ENCODE measurements at regions not wholly inside any gene's neighbourhood (a gene's known extent, or its start where the extent isn't known, plus 50 kb on each side); places are given as distances from the start of the nearest gene placed in this dataset.

GRCh38 chr2:56693501-56693900 is 509.7 kb downstream of the CCDC85A start:
- DNase-seq (ENCODE audit: low read depth in 2 of 3, low spot score in 2 of 3), result no peak

DNA sequence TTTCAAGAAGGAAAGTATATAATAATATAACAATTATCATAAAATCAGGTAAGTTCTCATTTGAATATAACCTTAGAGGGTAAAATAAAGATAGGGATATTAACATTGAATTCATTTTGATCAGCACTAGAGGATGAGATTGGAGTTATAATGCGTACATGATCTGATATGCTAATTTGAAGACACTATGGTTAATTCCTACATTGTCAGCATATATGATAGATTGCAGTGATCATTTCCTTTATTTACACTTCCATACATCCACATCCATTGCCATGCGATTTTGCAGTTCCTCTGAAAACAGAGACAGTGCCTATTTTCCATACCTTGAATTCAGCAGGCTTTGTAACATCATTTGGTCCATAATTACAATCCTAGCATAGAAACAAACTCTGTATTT is 519.2 kb downstream of the CCDC85A start:
- DNase-seq (ENCODE audit: low read depth in 2 of 3, low spot score in 2 of 3), result no peak

- no peak for DNase-seq (ENCODE audit: low read depth in 2 of 3, low spot score in 2 of 3)
Observed at GRCh38 chr2:56705713-56706112, 521.9 kb downstream of the CCDC85A start.

- DNase-seq (ENCODE audit: low read depth in 2 of 3, low spot score in 2 of 3), result no peak
Observed at GRCh38 chr2:56707218-56707617, 523.4 kb downstream of the CCDC85A start.

DNA sequence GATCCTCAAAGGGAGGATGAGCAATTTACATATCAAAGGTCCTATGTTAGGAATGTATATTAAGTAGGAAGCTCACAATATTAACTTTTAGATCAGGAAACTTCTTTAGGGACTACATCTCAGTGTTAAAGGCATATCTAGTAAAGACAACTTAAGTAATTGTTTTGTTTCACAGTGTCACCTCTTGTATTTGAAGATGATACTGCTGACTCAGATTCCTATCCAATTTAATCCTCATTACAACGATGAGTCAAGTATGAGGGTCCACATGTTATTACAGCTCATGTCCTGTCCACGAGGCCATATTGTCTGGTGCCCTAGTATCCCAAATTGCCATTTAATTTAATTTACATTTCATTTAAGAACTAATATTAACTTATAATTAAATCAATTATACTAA is 523.9 kb downstream of the CCDC85A start:
- no peak for DNase-seq (ENCODE audit: low read depth in 2 of 3, low spot score in 2 of 3)

DNA sequence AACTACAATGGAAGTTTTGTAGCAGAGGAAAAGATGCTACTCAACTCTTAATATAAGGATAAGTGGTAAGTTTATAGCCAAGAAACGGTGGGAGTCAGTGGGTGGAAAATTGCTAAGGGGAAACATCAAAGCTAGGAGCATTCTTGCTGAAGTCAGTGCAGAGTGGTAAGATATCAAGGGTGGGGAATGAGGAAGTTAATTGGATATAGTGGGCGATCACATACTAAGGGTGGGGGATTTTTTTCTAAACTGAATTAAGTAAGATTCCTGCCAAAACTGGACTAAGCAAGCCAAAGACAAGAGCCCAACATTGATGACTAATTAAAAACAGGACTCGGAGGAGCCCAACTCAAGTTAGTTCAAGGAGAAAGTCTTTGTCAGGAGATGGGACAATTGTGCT is 525.4 kb downstream of the CCDC85A start:
- no peak for DNase-seq (ENCODE audit: low read depth in 2 of 3, low spot score in 2 of 3)

GRCh38 chr2:56713161-56713676 is 529.4 kb downstream of the CCDC85A start:
- DNase-seq (ENCODE audit: low read depth in 2 of 3, low spot score in 2 of 3), result no peak

- no peak for DNase-seq (ENCODE audit: low read depth in 2 of 3, low spot score in 2 of 3)
Observed at GRCh38 chr2:56713978-56714377, 530.2 kb downstream of the CCDC85A start.

- no peak for DNase-seq (ENCODE audit: low read depth in 2 of 3, low spot score in 2 of 3)
Observed at GRCh38 chr2:56714400-56714799, 530.6 kb downstream of the CCDC85A start.

GRCh38 chr2:56715683-56716082 is 531.9 kb downstream of the CCDC85A start:
- no peak for DNase-seq (ENCODE audit: low read depth in 2 of 3, low spot score in 2 of 3)

- no peak for DNase-seq (ENCODE audit: low read depth in 2 of 3, low spot score in 2 of 3)
Observed at GRCh38 chr2:56718413-56718812, 534.6 kb downstream of the CCDC85A start.

DNA sequence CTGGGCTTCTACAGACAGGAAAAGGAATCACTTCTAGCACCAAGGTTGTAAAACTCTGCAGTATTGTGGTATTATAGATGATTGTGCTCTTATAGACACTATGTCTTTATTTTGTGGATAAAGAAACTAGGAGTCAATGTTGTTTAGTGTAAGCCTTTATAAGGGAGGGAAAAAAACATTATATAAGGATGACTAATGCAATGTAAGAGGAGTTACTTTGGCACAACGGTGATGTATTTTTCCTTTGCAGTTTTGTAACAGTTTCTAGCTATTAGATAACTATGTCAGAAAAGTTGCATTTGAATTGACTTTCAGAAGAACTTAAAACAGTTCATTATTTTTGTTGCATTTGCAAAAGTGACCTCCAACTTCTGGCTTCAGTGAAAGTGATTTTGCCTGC is 545.4 kb downstream of the CCDC85A start:
- no peak for DNase-seq (ENCODE audit: low read depth in 2 of 3, low spot score in 2 of 3)

GRCh38 chr2:56732946-56733345 is 549.2 kb downstream of the CCDC85A start:
- DNase-seq (ENCODE audit: low read depth in 2 of 3, low spot score in 2 of 3), result no peak

GRCh38 chr2:56739413-56739812 is 555.6 kb downstream of the CCDC85A start:
- DNase-seq (ENCODE audit: low read depth in 2 of 3, low spot score in 2 of 3), result peak in 1 of 3 donors; percentile 16

GRCh38 chr2:56741601-56742102 is 557.9 kb downstream of the CCDC85A start:
- DNase-seq (ENCODE audit: low read depth in 2 of 3, low spot score in 2 of 3), result no peak

GRCh38 chr2:56743807-56744206 is 560.0 kb downstream of the CCDC85A start:
- DNase-seq (ENCODE audit: low read depth in 2 of 3, low spot score in 2 of 3), result no peak

- DNase-seq (ENCODE audit: low read depth in 2 of 3, low spot score in 2 of 3), result peak in 2 of 3 donors; percentile 16 to 52
Observed at GRCh38 chr2:56749152-56749752, 565.5 kb downstream of the CCDC85A start.

- DNase-seq (ENCODE audit: low read depth in 2 of 3, low spot score in 2 of 3), result no peak
Observed at GRCh38 chr2:56753182-56753581, 569.4 kb downstream of the CCDC85A start.

GRCh38 chr2:56754066-56754615 is 570.4 kb downstream of the CCDC85A start:
- DNase-seq (ENCODE audit: low read depth in 2 of 3, low spot score in 2 of 3), result no peak

DNA sequence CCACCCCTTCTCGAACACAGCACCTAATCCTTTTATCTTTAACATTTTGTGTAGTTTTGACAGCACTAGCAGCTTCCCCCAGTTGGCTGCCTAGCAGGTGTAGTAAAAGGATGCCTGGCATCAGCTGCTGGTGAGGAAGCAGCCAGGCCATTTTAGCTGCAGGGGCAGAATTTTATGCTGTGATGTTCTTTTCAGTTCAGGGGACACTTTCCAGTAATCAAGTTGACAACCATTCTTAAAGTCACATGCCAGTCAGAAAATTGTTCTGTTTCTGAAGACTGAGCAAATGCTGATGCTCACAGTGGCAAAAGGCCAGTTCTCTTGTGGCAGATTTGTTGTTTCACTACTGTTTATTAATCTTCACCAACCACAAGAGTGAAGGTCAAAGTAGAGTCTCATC is 570.8 kb downstream of the CCDC85A start:
- DNase-seq (ENCODE audit: low read depth in 2 of 3, low spot score in 2 of 3), result no peak

DNA sequence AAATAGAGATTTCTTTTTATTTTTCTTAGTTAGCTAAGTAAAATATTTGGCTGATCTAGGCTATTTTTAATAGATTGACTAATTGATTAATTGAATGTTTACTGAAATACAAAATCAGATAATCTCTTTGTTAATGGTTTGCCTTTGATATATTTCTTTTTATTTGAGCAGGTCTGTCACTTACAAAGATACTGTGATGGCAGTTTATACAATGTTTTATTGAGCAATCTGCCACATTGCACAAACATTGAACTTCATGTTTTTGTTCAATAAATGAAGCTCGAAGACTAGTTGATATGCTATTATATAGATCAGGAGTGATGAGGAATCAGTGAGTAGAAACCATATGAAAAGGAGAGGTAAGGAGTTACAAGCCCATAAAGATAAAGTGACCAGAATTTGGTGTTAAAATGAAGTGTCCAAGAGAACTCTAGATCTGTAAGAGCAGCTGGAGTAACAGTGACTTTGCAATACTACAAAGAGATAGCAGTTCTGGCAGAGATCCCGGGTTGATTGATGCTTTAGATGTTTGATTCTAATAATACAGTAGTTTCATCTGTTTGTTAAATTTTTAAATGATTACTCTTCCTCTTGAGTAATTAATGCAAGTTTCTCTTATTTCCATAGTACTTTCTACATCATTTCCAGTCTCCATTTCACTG is 574.2 kb downstream of the CCDC85A start:
- DNase-seq (ENCODE audit: low read depth in 2 of 3, low spot score in 2 of 3), result no peak

DNA sequence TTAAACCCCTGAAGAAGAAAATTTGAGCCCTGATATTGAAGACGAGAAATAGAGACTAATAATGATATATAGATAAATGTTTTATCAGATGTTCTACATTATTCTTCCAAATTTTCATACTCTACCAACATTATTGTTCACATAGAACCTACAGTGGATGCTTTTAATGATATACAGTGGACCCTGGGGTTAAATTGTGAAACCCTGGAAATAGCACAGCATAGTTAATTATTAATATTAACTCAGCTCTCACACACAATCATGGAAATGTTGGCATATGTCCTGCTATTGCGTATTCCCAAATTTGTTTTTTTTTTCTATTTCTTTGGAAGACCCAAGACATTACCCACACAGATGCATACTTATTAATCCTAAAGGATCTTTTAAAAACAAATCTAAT is 579.9 kb downstream of the CCDC85A start:
- DNase-seq (ENCODE audit: low read depth in 2 of 3, low spot score in 2 of 3), result no peak

Measured in hematopoietic multipotent progenitor cell (in vitro differentiated cells).